ENCODE measurements at regions not wholly inside any gene's neighbourhood (a gene's known extent, or its start where the extent isn't known, plus 50 kb on each side); places are given as distances from the start of the nearest gene placed in this dataset.

DNA sequence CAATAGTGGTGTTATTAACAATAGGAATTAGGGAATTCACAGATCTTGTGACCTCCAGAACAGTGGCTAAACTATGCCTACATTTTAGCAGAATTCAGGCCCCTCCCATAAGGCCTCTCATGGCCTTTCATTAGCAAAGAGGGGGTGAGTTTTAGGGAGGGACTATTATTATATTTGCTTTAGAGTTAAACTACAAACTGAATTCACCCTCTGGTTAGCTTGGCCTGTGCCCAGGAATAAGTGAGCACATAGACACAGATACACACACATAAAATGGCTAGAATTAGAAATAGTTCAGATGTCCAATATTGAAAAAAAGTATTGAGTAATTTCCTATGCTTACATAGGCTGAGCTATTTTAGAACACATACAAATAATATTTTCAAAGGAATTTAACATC, 818.8 kb upstream of the COBL start:
- no peak for ATAC-seq (ENCODE audit: low read depth)
- no peak for DNase-seq (ENCODE audit: low spot score)
- Histone ChIP-seq H3K9me3 (ENCODE audit: severe bottlenecking) (no peaks in the 10 kb centered on the region), H3K27me3 (ENCODE audit: insufficient read depth, poor library complexity, severe bottlenecking) (no peaks in the 10 kb centered on the region), H3K36me3 (ENCODE audit: low read depth) (no peaks in the 10 kb centered on the region), H3K27ac (ENCODE audit: poor library complexity, severe bottlenecking) (no peak overlapping the region), H3K4me1 (ENCODE audit: insufficient read depth, poor library complexity, severe bottlenecking) (no peaks in the 10 kb centered on the region), H3K4me3 (ENCODE audit: severe bottlenecking) (no peak overlapping the region)
- TF ChIP-seq, protein P1, sequence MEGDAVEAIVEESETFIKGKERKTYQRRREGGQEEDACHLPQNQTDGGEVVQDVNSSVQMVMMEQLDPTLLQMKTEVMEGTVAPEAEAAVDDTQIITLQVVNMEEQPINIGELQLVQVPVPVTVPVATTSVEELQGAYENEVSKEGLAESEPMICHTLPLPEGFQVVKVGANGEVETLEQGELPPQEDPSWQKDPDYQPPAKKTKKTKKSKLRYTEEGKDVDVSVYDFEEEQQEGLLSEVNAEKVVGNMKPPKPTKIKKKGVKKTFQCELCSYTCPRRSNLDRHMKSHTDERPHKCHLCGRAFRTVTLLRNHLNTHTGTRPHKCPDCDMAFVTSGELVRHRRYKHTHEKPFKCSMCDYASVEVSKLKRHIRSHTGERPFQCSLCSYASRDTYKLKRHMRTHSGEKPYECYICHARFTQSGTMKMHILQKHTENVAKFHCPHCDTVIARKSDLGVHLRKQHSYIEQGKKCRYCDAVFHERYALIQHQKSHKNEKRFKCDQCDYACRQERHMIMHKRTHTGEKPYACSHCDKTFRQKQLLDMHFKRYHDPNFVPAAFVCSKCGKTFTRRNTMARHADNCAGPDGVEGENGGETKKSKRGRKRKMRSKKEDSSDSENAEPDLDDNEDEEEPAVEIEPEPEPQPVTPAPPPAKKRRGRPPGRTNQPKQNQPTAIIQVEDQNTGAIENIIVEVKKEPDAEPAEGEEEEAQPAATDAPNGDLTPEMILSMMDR (IDR thresholded peaks at IDR 0.05; ENCODE audit: poor library complexity, severe bottlenecking) = no peak

DNA sequence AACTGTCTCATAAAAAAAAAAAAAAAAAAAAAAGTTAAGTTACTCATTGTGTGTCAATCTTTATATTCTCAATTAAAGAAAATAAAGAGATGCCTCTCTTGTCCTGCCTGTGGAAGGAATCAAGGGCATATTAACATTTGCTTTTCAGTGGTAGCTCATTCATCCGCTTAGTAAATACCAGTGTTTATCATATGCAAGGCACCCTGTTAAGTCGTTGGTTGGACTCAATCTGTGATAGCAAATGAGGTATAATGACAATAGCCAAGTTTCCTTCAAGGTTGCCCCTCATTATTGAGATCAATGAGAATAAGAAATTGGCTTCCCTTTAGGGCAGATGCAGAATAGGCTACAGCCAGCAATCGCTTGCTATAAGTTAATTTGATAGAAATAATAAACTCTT, 812.7 kb upstream of the COBL start:
- peaks cover 6% of the 10 kb centered on the region for H3K27me3 ChIP-seq (ENCODE audit: insufficient read depth, poor library complexity, severe bottlenecking)
- no peaks in the 10 kb centered on the region for H3K9me3 ChIP-seq (ENCODE audit: severe bottlenecking)
- DNase-seq (ENCODE audit: low spot score) = no peak
- no peak overlapping the region for H3K27ac ChIP-seq (ENCODE audit: poor library complexity, severe bottlenecking)
- H3K4me3 ChIP-seq (ENCODE audit: severe bottlenecking) = no peak overlapping the region
- no peaks in the 10 kb centered on the region for H3K4me1 ChIP-seq (ENCODE audit: insufficient read depth, poor library complexity, severe bottlenecking)
- H3K36me3 ChIP-seq (ENCODE audit: low read depth) = no peaks in the 10 kb centered on the region
- no peak for ATAC-seq (ENCODE audit: low read depth)
- TF ChIP-seq, protein P1 (IDR thresholded peaks at IDR 0.05; ENCODE audit: poor library complexity, severe bottlenecking) = no peak

DNA sequence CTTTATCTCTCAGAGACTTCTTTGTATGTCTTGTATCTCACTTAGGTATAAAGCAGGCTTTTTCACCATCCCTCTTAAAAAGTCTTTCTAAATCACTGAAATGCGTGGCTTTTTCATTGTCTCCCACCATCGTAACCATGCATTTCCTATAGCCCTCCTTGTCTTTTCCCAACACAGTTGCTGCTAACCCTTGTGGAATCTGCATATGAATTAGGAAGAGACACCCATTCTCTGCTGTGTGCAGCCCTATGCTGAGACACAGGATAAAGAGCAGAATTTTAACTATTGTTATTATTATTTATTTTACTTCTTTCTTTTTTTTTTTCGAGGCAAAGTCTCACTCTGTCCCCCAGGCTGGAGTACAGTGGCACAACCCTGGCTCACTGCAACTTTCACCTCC, 804.3 kb upstream of the COBL start:
- Histone ChIP-seq H3K27ac (ENCODE audit: poor library complexity, severe bottlenecking) (no peak overlapping the region), H3K9me3 (ENCODE audit: severe bottlenecking) (no peaks in the 10 kb centered on the region), H3K27me3 (ENCODE audit: insufficient read depth, poor library complexity, severe bottlenecking) (peaks cover 22% of the 10 kb centered on the region), H3K4me3 (ENCODE audit: severe bottlenecking) (no peak overlapping the region), H3K4me1 (ENCODE audit: insufficient read depth, poor library complexity, severe bottlenecking) (no peaks in the 10 kb centered on the region), H3K36me3 (ENCODE audit: low read depth) (no peaks in the 10 kb centered on the region)
- no peak for DNase-seq (ENCODE audit: low spot score)
- TF ChIP-seq, protein P1 (IDR thresholded peaks at IDR 0.05; ENCODE audit: poor library complexity, severe bottlenecking) = no peak
- ATAC-seq (ENCODE audit: low read depth) = no peak

DNA sequence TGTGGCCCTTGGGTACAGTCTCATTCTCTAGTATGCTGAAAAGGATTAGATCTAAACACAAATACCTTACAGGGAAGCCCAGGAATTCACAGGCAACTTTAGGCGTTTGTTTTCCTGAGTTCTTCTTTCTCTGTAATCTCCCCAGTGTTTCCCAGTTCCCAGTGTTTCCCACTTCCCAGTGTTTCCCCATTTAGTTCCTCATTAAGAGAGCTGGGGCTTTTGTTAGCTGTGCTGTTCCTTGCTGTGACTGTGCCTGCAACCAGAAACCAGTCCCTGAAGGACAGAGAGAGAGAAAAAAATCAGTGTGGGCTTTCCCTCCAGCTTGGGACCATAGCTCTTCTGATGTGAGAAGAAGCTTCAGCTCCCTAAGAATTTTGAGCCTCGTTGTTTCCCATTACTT, 802.9 kb upstream of the COBL start:
- ATAC-seq (ENCODE audit: low read depth) (no peak), DNase-seq (ENCODE audit: low spot score) (no peak)
- Histone ChIP-seq H3K36me3 (ENCODE audit: low read depth) (no peaks in the 10 kb centered on the region), H3K27me3 (ENCODE audit: insufficient read depth, poor library complexity, severe bottlenecking) (peaks cover 23% of the 10 kb centered on the region), H3K9me3 (ENCODE audit: severe bottlenecking) (no peaks in the 10 kb centered on the region), H3K4me3 (ENCODE audit: severe bottlenecking) (no peak overlapping the region), H3K27ac (ENCODE audit: poor library complexity, severe bottlenecking) (no peak overlapping the region), H3K4me1 (ENCODE audit: insufficient read depth, poor library complexity, severe bottlenecking) (no peaks in the 10 kb centered on the region)
- TF ChIP-seq, protein P1 (IDR thresholded peaks at IDR 0.05; ENCODE audit: poor library complexity, severe bottlenecking) = no peak

DNA sequence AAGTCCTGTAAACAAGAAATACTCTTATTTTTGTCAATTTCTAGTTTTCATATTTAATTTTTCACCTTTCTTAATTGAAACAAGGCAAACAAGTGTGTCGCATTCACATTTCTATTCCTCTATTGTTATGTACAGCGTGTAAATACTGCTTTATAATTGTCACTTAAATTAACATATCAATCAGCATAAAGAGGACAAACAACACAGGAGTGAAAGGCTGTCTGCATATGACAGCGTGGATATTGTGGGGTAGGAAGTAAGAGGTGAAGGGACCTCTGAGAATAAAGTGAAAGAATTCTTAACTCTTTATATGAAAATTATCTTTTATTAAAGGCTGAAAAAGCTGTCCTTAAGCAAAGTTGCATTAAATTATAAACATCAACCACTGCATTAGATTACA, 797.9 kb upstream of the COBL start:
- H3K36me3 ChIP-seq (ENCODE audit: low read depth) = no peaks in the 10 kb centered on the region
- H3K4me3 ChIP-seq (ENCODE audit: severe bottlenecking) = no peak overlapping the region
- no peaks in the 10 kb centered on the region for H3K4me1 ChIP-seq (ENCODE audit: insufficient read depth, poor library complexity, severe bottlenecking)
- TF ChIP-seq, protein P1 (IDR thresholded peaks at IDR 0.05; ENCODE audit: poor library complexity, severe bottlenecking) = no peak
- H3K9me3 ChIP-seq (ENCODE audit: severe bottlenecking) = no peaks in the 10 kb centered on the region
- no peak overlapping the region for H3K27ac ChIP-seq (ENCODE audit: poor library complexity, severe bottlenecking)
- H3K27me3 ChIP-seq (ENCODE audit: insufficient read depth, poor library complexity, severe bottlenecking) = peaks cover 19% of the 10 kb centered on the region
- DNase-seq (ENCODE audit: low spot score) (no peak), ATAC-seq (ENCODE audit: low read depth) (no peak)

Data from RWPE2 (cell line).